GM23338 (cell line): ENCODE measurements at regions not wholly inside any gene's neighbourhood (a gene's known extent, or its start where the extent isn't known, plus 50 kb on each side); places are given as distances from the start of the nearest gene placed in this dataset.

Experiments used
- EZH2 ChIP-seq: fragments of 200-600 bp; sonication (generic); IDR thresholded peaks from one replicate; pipeline ENCODE4 v1.8.0; 2017; ENCODE audit warnings: antibody characterized with exemption, mild to moderate bottlenecking, low read depth; ENCODE audit not compliant: unreplicated experiment
- EZH2phosphoT487 ChIP-seq: fragments of 200-600 bp; sonication (generic); IDR thresholded peaks from one replicate; pipeline ENCODE4 v1.8.1; 2018; ENCODE audit warnings: antibody characterized with exemption; ENCODE audit not compliant: unreplicated experiment
- TF ChIP-seq, protein P1 (sequence below), 2 experiments: fragments of 200-600 bp in 1 of 2; sonication (generic) in 1 of 2; conservative IDR thresholded peaks; 2 replicates each; pipeline versions ENCODE4 v1.5.1 to v1.6.1; 2016 to 2017; ENCODE audit warnings: antibody characterized with exemption in 2 of 2, low read depth in 2 of 2, mild to moderate bottlenecking in 2 of 2, moderate library complexity in 1 of 2
- TF ChIP-seq, protein P2 (sequence below): IDR thresholded peaks from 2 replicates; pipeline ENCODE4 v1.6.1; 2016; ENCODE audit warnings: antibody characterized with exemption

DNA sequence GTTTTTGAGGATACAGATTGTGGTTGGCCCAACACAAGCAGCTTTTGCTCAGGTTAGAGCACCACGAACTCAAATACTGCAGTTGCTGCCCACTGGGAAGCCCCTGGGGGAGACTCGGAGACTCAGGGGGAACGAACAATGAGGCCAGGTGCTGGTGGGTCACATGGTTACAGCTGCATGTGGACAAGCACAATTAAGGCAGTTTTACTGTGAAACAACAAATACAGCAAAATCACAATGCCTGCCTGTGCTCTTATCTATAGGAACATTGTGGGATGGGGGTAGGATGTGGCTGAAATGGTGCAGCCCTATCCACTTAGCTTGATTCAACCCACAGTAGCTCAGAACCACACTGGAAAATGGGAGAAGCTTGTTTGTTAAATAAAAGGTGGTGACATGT, 119.7 kb upstream of the SPATA13 start:
- TF ChIP-seq, protein P1, sequence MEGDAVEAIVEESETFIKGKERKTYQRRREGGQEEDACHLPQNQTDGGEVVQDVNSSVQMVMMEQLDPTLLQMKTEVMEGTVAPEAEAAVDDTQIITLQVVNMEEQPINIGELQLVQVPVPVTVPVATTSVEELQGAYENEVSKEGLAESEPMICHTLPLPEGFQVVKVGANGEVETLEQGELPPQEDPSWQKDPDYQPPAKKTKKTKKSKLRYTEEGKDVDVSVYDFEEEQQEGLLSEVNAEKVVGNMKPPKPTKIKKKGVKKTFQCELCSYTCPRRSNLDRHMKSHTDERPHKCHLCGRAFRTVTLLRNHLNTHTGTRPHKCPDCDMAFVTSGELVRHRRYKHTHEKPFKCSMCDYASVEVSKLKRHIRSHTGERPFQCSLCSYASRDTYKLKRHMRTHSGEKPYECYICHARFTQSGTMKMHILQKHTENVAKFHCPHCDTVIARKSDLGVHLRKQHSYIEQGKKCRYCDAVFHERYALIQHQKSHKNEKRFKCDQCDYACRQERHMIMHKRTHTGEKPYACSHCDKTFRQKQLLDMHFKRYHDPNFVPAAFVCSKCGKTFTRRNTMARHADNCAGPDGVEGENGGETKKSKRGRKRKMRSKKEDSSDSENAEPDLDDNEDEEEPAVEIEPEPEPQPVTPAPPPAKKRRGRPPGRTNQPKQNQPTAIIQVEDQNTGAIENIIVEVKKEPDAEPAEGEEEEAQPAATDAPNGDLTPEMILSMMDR (conservative IDR thresholded peaks at IDR 0.05; ENCODE audit: low read depth in 2 of 2) = no peak
- TF ChIP-seq EZH2phosphoT487 (no peak), EZH2 (no peak)
- TF ChIP-seq, protein P2, sequence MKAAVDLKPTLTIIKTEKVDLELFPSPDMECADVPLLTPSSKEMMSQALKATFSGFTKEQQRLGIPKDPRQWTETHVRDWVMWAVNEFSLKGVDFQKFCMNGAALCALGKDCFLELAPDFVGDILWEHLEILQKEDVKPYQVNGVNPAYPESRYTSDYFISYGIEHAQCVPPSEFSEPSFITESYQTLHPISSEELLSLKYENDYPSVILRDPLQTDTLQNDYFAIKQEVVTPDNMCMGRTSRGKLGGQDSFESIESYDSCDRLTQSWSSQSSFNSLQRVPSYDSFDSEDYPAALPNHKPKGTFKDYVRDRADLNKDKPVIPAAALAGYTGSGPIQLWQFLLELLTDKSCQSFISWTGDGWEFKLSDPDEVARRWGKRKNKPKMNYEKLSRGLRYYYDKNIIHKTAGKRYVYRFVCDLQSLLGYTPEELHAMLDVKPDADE = no peak
